SU-DHL-6 (cell line): ENCODE measurements at regions not wholly inside any gene's neighbourhood (a gene's known extent, or its start where the extent isn't known, plus 50 kb on each side); places are given as distances from the start of the nearest gene placed in this dataset.

Experiments
- H2AFZ ChIP-seq: fragments of 200-600 bp; sonication (generic); 2 replicates; pipeline ENCODE4 v1.6.1; 2014; ENCODE audit warnings: low read depth, mild to moderate bottlenecking, moderate library complexity, mixed read lengths, antibody characterized with exemption, low read length; ENCODE audit not compliant: severe bottlenecking
- H3F3A ChIP-seq: fragments of 200-600 bp; shearing (Covaris generic); 2 replicates; pipeline ENCODE4 v1.6.0; 2016; ENCODE audit warnings: antibody characterized with exemption, mild to moderate bottlenecking; ENCODE audit not compliant: insufficient read depth
- H3K27ac ChIP-seq: fragments of 200-600 bp; sonication (generic); 2 replicates; pipeline ENCODE4 v1.5.1; 2016; ENCODE audit warnings: low read depth, mild to moderate bottlenecking, low read length, moderate library complexity, mixed read lengths
- H3K27me3 ChIP-seq: fragments of 200-600 bp; sonication (generic), shearing (Covaris generic); 2 replicates; pipeline ENCODE4 v1.6.0; 2014; ENCODE audit warnings: mild to moderate bottlenecking, low read length
- H3K36me3 ChIP-seq: fragments of 200-600 bp; sonication (generic); 2 replicates; pipeline ENCODE4 v1.6.1; 2014; ENCODE audit warnings: mild to moderate bottlenecking, low read length, mixed read lengths
- H3K4me2 ChIP-seq: fragments of 300-600, 200-600 bp; shearing (Covaris generic), sonication (generic); 2 replicates; pipeline ENCODE4 v1.6.0; 2014; ENCODE audit warnings: low read length, low read depth, mild to moderate bottlenecking; ENCODE audit not compliant: poor library complexity, severe bottlenecking
- H3K4me3 ChIP-seq: fragments of 200-600 bp; sonication (generic); 2 replicates; pipeline ENCODE4 v1.5.1; 2014; ENCODE audit warnings: antibody characterized with exemption, low read length, mild to moderate bottlenecking, mixed read lengths; ENCODE audit not compliant: insufficient read depth, poor library complexity, severe bottlenecking
- H3K79me2 ChIP-seq: fragments of 200-600 bp; sonication (generic); 2 replicates; pipeline ENCODE4 v1.6.1; 2014; ENCODE audit warnings: mild to moderate bottlenecking, low read length, moderate library complexity; ENCODE audit not compliant: insufficient read depth
- H3K9ac ChIP-seq: fragments of 200-600 bp; sonication (generic); 2 replicates; pipeline ENCODE4 v1.7.0; 2014; ENCODE audit warnings: mild to moderate bottlenecking, low read length
- H3K9me2 ChIP-seq: fragments of 200-600 bp; sonication (generic); replicated peaks from 2 replicates; pipeline ENCODE4 v1.6.1; 2014; ENCODE audit warnings: low read length; ENCODE audit not compliant: insufficient read depth
- H3K9me3 ChIP-seq: fragments of 200-600 bp; sonication (generic); 2 replicates; pipeline ENCODE4 v1.6.1; 2014; ENCODE audit warnings: low read length, mixed read lengths; ENCODE audit not compliant: insufficient read depth
- H4K20me1 ChIP-seq: fragments of 200-600 bp; sonication (generic); 2 replicates; pipeline ENCODE4 v1.6.1; 2014; ENCODE audit warnings: low read depth, mild to moderate bottlenecking, antibody characterized with exemption, low read length, moderate library complexity, mixed read lengths
- CTCF ChIP-seq: fragments of 200-600 bp; sonication (generic); IDR thresholded peaks from one replicate; pipeline ENCODE4 v1.5.1; 2017; ENCODE audit warnings: antibody characterized with exemption, mild to moderate bottlenecking, low read length, moderate library complexity; ENCODE audit not compliant: insufficient read depth, poor library complexity, severe bottlenecking
- EZH2phosphoT487 ChIP-seq: fragments of 200-600 bp; sonication (generic), shearing (Covaris generic); conservative IDR thresholded peaks from 2 replicates; pipeline ENCODE4 v1.6.1; 2018; ENCODE audit warnings: mild to moderate bottlenecking, antibody characterized with exemption, low read length, moderate library complexity, mixed read lengths

- Histone ChIP-seq H3K9me3 (no peaks in the 10 kb centered on the region), H3K9me2 (no peaks in the 10 kb centered on the region), H2AFZ (no peak overlapping the region), H3K27me3 (no peaks in the 10 kb centered on the region), H3K4me3 (no peak overlapping the region), H3K79me2 (no peaks in the 10 kb centered on the region), H3K27ac (no peak overlapping the region), H3F3A (no peaks in the 10 kb centered on the region), H3K4me2 (no peak overlapping the region), H3K36me3 (no peaks in the 10 kb centered on the region), H3K9ac (no peak overlapping the region), H4K20me1 (no peaks in the 10 kb centered on the region)
- TF ChIP-seq EZH2phosphoT487 (no peak), CTCF (no peak)
These were observed 300.3 kb downstream of the TAFA4 start for GRCh38 chr3:68631850-68632545.

DNA sequence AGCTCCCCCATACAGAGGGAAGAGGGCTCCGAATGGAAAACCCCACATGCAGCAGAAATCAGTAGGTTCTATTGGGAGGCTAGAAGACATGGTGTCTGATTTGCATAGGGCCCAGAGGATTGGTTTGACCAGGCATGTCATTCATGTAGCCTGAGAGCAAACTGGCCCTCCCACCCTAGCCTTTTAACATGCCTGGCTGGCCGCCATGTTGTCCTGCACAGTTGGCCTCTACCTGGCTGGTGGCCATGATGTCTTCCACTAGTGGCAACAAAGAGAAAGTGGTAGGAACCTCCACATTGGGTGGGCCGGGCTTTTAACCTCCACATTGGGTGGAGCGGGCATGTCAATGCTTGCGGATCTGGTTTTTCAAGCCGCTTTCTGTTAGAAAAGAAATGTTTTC lies 312.1 kb downstream of the TAFA4 start:
- Histone ChIP-seq H2AFZ (no peak overlapping the region), H3K4me3 (no peak overlapping the region), H3K79me2 (no peaks in the 10 kb centered on the region), H3K9ac (no peak overlapping the region), H3K9me3 (no peaks in the 10 kb centered on the region), H3K4me2 (no peak overlapping the region), H3K27me3 (no peaks in the 10 kb centered on the region), H3K9me2 (no peaks in the 10 kb centered on the region), H4K20me1 (no peaks in the 10 kb centered on the region), H3K36me3 (no peaks in the 10 kb centered on the region), H3K27ac (no peak overlapping the region), H3F3A (no peaks in the 10 kb centered on the region)
- TF ChIP-seq CTCF (no peak), EZH2phosphoT487 (no peak)

GRCh38 chr3:68614087-68614486 lies 318.3 kb downstream of the TAFA4 start:
- no peaks in the 10 kb centered on the region for H3K36me3 ChIP-seq
- H4K20me1 ChIP-seq = no peaks in the 10 kb centered on the region
- no peaks in the 10 kb centered on the region for H3K27me3 ChIP-seq
- TF ChIP-seq EZH2phosphoT487 (no peak), CTCF (no peak)
- H3K79me2 ChIP-seq = no peaks in the 10 kb centered on the region
- no peaks in the 10 kb centered on the region for H3K9me2 ChIP-seq
- H3K27ac ChIP-seq = no peak overlapping the region
- H3K9me3 ChIP-seq = no peaks in the 10 kb centered on the region
- no peak overlapping the region for H3K9ac ChIP-seq
- H3F3A ChIP-seq = no peaks in the 10 kb centered on the region
- H2AFZ ChIP-seq = no peak overlapping the region
- no peak overlapping the region for H3K4me2 ChIP-seq
- no peak overlapping the region for H3K4me3 ChIP-seq
